GM18511 (cell line): ENCODE measurements at regions not wholly inside any gene's neighbourhood (a gene's known extent, or its start where the extent isn't known, plus 50 kb on each side); places are given as distances from the start of the nearest gene placed in this dataset.

Experiments
- ATAC-seq: cut with Tn5 transposase; IDR thresholded peaks from one replicate; pipeline ENCODE4 v1.9.1; 2021; ENCODE audit warnings: mild to moderate bottlenecking, moderate library complexity; ENCODE audit not compliant: unreplicated experiment

- peak; percentile 64 for ATAC-seq
These were observed 130.1 kb upstream of the DST start for GRCh38 chr6:56772737-56773184.

DNA sequence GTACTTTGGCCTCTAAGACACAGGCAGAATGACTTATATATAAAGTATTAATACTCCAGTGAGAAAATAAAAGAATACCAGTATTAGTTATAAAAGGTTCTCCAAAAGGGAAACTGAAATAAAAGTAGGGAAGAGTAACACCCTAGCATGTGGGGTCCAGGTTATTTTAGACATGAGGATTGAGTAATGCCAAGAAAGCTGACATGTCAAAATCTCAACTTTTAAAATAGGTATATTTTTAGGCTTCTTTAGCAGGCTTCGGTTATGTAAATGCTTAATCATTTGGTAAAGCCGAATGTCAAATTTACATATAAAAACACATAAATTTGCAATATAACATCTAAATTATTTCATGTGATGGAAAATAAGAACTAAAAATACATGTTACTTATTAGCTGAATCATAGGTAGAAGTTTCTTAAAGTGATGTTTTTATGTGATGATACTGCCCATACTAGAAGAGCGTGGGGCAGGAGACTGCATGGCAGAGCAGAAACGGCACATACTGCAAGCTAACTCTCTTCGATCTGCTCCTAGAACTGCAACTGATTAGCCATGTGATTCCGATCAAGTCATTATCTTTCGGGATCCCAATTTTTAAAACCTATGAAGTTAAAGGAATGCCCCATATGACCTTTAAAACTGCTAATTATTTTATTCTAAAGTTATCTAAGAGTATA, 129.4 kb upstream of the DST start:
- no peak for ATAC-seq

- ATAC-seq: no peak
These were observed 128.5 kb upstream of the DST start for GRCh38 chr6:56771189-56771588.

DNA sequence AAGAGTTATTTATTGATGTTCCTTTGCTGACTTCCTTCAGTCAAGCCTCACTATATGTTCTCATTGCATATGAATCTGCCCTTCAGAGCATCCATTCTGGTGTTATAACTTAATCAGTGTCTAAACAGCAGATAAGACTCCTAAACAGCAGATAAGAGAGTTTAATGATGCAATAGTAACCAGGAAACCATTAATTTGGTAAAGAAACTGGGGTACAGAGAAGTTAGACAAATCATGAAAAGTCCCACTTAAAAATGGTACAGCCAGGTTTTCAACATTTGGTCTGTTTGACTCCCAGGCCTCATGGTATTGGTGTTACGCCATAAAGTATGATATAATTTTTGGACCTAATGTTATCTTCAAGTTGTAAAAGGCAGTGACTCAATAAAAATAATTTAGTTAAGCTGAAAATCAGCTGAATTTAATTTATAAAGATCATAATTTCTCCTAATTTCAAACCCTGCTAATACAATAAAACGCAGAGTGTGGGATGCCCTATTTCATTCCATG, 127.4 kb upstream of the DST start:
- ATAC-seq: no peak

DNA sequence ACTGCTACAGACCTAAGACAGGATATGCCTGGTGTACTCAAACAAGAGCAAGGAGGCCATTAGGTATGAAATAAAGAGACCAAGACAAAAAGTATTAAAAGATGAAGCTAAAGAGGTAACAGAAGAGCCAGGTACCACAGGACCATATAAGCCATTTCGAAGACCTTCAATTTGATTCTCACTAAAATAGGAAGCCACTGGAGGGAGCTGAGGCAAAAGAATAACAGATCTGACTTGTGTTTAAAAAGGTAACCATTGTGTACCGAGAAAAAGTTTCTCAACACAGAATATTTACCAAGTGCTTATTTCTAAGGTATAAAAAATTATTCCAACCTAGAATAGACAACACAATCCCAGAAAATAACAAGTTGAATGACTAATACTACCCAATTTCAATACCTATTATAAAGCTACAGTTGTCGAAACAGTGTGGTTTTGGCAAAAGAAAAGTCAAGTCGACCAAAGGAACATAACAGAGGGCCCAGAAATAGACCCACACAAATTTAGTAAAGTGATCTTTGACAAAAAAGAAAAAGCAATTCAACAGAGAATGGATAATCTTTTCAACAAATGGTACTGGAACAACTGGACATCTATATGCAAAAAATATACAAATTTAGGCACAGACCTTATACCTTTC, 125.3 kb upstream of the DST start:
- no peak for ATAC-seq

DNA sequence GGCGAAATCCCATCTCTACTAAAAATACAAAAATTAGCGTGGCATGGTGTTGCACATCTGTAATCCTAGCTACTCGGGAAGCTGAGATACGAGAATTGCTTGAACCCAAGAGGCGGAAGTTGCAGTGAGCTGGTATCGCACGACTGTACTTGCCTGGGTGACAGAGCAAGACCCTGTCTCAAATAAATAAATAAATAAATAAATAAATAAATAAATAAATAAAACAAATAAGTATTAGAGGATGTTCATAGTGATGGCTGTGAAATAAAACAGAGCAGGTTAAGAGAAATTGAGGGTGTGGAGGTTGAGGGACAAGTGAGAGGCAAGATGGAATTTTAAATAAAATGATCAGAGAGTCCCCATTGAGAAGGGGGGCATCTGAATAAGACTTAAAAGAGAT, 124.7 kb upstream of the DST start:
- no peak for ATAC-seq

DNA sequence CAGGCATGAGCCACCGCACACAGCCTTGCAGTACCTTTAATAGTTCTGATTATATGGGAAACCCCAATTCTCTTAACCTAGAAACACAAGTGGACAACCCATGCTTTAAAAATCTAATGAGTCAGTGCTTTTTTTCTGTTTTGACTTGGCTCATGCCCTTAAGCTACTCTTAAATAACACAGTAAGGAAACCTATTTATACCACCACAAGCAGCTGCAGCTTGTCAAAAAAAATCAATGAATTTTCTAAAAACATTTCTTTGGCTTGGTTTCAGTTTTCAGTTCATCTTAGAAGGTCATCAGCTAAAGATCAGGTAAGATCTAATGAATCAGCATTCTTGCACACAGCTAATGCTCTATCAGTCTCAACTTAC, 124.1 kb upstream of the DST start:
- peak; percentile 83 for ATAC-seq

DNA sequence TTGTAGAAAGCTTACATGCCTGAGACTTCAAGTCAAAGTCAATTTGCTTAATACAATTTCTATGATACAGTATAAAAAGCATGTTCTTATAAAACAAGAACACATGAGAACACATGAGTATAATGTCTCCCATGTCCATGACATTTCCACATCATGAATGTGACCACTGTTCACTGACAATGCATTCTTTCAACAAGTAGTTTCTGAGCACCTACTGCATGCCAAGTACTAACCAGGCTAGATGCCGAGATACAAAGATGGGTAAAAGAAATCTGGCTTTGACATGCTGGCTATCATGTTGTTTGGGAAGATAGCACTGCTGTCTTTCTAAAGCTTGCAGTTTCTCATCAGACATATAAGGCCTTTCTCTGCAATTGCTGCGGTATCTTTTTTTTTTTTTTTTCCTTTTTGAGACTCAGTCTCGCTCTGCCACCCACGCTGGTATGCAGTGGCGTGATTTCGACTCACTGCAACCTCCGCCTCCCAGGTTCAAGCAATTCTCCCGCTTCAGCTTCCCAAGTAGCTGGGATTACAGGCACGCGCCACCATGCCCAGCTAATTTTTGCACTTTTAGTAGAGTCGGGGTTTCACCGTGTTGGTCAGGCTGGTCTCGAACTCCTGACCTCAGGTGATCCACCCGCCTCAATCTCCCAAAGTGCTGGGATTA, 123.6 kb upstream of the DST start:
- no peak for ATAC-seq

DNA sequence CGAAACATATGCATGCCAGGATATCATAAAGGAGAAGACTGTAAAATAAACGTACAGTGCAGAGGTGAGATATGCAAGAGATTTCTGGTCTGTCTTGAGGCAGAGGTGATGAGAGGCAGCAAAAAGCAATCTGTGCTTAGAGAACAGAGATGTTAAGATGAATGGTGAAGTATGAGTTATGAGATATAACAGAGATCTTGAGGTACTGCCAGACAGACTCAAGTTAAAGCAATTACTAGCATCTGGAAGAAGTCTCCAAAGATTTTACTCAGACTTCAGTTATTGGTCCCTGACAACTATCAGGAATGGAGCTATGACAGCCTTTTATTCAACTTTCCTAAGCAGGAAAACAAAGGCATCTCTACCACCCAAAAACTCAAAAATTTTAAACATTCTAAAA, 122.8 kb upstream of the DST start:
- no peak for ATAC-seq

DNA sequence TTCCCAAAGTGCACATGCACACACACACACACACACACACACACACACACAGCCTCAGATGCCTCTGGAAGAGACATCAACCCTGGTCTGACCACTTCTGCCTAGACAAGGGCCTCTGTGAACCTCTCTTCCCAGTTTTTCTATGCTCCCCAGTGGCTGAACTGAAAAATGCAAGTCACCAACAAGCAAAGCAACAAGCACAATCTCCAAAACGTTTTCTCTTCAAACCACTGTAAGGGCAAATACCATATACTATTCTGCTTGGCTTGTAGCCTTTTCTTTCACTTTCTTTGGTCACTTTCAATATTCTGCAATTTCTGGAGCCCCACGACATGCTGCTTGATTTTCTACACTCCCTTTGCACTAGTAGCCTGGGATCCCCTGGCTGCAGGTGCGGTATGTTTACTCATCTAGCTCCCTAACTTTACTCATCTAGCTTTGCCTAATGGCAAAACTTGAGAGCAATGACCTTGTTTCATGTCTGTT, 121.4 kb upstream of the DST start:
- ATAC-seq: peak; percentile 45

- ATAC-seq: no peak
These were observed 119.0 kb upstream of the DST start for GRCh38 chr6:56761651-56762050.

DNA sequence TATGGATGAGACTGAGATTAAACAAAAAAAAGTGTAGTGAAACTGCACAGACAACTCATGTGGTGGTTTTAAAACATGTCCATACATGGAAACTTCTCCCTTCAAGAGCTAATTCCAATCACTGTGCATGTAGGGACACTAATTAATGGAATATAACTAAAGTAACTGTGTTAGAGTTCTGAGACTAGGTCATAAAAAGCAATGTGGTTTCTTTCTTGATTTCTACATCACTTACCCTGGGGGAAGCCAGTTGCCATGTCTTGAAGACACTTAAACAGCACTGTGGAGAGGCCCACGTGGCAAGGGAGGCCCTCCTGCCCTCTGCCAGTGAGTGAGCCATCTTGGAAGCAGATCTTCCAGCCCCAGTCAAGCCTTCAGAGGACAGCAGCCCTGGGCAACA, 118.2 kb upstream of the DST start:
- ATAC-seq: no peak

DNA sequence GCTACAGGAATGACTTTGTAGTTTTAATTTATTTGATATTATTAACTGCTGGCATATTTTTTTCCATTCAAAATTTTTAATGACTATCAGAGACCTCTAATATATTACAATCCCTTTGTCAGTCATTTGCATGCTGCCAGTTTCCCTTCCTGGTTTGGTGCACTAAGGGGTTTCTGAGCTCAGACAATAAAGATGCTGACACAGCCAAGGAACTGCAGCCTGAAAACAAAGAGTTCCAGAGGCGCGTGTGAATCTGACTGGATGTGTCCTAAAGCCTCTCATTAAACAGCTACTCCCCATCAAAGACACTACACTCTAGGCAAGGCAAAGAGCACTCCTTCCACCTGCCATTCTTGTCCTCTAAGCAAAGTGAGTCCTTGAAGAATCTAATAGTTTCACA, 116.8 kb upstream of the DST start:
- ATAC-seq: no peak

DNA sequence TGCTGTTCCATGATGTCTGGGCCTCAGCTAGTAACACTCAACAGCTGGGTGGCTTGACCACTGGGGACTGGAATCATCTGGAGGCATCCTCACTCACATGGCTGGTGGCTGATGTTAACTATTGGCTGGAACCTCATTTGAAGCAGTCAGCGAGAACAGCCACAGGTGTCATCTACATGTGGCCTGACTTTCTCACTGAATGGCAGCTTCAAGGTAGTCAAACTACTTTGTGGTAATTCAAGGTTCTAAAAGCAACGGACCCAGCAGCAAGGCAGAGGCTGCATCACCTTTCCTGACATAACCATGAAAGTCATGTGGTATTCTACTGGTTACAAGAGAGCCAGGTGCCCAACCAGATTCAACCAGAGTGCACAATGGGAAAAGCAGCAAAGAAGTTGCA, 115.9 kb upstream of the DST start:
- ATAC-seq: no peak

DNA sequence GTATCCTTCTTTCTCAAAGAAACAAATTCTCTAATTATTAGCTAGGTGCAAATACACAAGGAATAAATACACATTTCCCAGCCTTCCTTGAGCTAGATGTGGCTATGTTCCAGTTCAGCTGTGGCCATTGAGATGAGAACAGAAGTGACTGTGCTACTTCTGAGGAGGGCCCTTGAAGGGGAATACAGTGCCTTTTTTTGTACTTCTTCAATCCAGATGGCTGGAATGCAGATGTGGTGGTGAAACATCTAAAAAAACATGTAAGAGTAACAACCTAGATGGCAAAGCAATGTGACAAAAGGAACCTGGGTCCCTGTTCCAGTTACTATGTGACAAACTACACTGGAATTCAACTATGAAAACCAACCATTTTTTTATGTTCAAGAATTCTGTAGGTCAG, 115.4 kb upstream of the DST start:
- no peak for ATAC-seq

DNA sequence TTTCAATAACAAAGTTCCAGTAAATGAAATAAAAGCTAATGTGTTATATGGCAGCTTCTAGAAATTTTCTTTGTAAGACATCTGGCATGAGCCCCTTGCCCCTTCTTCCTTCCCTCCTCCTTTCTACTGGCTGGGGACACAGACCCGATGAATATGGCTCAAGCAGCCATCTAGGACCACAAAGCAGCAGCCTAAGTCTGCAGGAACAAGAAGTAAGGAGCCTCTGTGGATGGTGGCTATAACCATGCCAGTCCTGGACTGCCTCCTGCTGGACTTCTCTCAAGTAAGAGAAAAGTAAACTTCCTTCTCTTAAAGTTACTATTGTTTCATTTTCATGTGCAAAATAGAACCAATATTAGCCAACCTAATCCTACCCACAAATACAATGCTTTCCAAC, 114.9 kb upstream of the DST start:
- ATAC-seq: peak; percentile 29

DNA sequence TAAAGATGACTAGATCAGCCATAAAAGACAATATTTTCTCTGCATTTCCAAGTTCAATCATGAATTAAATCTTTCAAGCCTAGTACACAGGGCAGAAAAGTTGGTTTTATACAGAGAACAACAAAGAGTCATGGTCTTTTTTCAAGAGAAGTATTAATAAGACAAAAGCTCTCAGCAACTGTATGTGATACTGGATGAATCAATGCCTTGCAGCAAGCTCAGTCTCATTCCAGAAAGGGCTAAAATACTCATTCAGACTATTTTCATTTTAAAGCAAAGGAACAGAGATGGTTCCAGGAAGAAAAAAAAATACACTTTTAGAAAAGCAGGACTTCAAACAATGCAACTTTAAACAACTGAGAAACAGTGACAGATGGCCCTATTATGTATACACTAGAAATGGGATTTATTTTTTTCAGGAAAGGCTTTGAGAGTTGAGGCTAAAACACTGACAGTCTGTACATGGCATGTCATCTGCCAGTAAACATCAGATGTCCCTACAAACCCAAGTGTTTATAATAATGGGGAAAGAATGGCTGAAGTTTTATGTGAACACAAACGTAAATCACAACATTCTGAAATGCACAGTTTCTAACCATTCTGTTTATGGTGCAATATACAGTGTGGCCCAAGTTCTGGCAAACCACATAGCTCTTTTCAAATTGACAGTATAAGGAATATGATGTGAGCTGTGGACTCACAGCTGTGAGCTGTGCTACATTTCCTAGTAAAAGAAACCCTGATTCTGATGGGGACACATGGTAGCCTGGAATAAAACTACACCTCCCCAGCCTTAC, 114.3 kb upstream of the DST start:
- no peak for ATAC-seq

GRCh38 chr6:56756219-56756789, 113.6 kb upstream of the DST start:
- no peak for ATAC-seq

DNA sequence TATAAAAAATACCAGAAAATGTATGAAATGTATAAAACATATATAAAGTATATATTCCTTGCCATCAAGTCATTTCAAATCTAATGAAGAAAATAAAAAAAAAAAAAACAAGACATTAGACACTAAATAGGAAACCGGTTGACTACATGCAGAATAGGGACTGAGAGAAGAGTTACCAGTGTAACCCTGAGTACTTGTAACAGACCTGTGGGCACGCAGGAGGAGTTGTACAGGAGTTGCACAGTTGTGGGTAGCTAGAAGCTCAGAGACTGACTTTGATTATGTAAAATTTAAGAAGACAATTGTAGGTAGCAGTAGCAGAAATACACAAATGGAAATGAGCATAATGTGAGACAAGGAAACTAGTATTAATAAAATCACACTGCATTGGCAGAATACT, 112.4 kb upstream of the DST start:
- peak; percentile 25 for ATAC-seq

GRCh38 chr6:56753811-56754210, 111.1 kb upstream of the DST start:
- no peak for ATAC-seq

GRCh38 chr6:56752534-56752933, 109.8 kb upstream of the DST start:
- no peak for ATAC-seq
